ENCODE measurements at regions not wholly inside any gene's neighbourhood (a gene's known extent, or its start where the extent isn't known, plus 50 kb on each side); places are given as distances from the start of the nearest gene placed in this dataset.

DNA sequence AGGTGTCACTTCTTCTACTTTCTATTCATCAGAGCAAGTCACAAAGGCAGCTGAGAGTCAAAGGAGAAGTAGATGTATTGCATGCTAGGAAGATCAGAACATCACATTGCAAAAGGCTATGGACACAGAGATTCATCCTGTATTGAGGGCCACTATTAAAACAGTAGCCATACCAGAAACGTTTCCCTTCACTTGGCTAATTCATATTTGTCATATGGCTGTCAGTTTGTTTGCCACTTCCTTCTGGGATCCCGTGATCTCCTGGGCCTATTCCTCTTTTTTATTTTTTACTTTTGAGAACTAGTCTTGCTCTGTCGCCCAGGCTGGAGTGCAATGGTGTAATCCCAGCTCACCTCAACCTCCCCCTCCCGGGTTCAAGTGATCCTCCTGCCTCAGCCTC, 184.0 kb upstream of the SATB1 start:
- no peak overlapping the region for H3K27ac ChIP-seq (ENCODE audit: extremely low read depth, low read depth, low read length)
- no peak overlapping the region for H3K9ac ChIP-seq (ENCODE audit: insufficient read depth in 1 of 2, low read depth in 2 of 2, low read length in 2 of 2)
- ATAC-seq (no peak), DNase-seq (ENCODE audit: extremely low read depth in 1 of 4, low spot score in 3 of 4) (no peak), FAIRE-seq (no peak)
- in situ Hi-C loops (cut with MboI), result no loop called here
- intact Hi-C loops (cut with micrococcal nuclease), result no loop called here
- H3K4me2 ChIP-seq (ENCODE audit: insufficient read depth, low read length), result no peak overlapping the region
- H3K4me3 ChIP-seq, result no peak overlapping the region
- no peaks in the 10 kb centered on the region for H3K36me3 ChIP-seq (ENCODE audit: control insufficient read depth, insufficient read depth, low read length)
- H3K4me1 ChIP-seq (replicated peaks in 1 of 2; ENCODE audit: control insufficient read depth in 2 of 2, insufficient read depth in 2 of 2, low read length in 2 of 2), result no peaks in the 10 kb centered on the region
- no peak for TF ChIP-seq CEBPB (tag; IDR thresholded peaks at IDR 0.05)
- no peak for TF ChIP-seq PTBP1 (IDR thresholded peaks at IDR 0.05; ENCODE audit: low read depth, low read length)
- no peak for TF ChIP-seq FOXJ2 (tag; IDR thresholded peaks at IDR 0.05)
- TF ChIP-seq ZNF586 (CRISPR knock-in tag; conservative IDR thresholded peaks at IDR 0.05), result no peak
- TF ChIP-seq ETV6 (IDR thresholded peaks at IDR 0.05; ENCODE audit: borderline replicate concordance in 1 of 2, low read depth in 2 of 2, low read length in 1 of 2), result no peak
- TF ChIP-seq ETV6 (CRISPR knock-in tag; IDR thresholded peaks at IDR 0.05; ENCODE audit: borderline replicate concordance), result no peak
- no peak for TF ChIP-seq JUN (IDR thresholded peaks at IDR 0.05; ENCODE audit: borderline replicate concordance, low read depth, low read length)
- no peak for TF ChIP-seq JUN (CRISPR knock-in tag; IDR thresholded peaks at IDR 0.05; ENCODE audit: borderline replicate concordance)
- no peak for TF ChIP-seq NR3C1 (CRISPR knock-in tag; IDR thresholded peaks at IDR 0.05)
- TF ChIP-seq TFAM (CRISPR knock-in tag; conservative IDR thresholded peaks at IDR 0.05), result no peak
- no peak for TF ChIP-seq HEY1 (CRISPR knock-in tag; IDR thresholded peaks at IDR 0.05; ENCODE audit: borderline replicate concordance)
- TF ChIP-seq, protein P1, sequence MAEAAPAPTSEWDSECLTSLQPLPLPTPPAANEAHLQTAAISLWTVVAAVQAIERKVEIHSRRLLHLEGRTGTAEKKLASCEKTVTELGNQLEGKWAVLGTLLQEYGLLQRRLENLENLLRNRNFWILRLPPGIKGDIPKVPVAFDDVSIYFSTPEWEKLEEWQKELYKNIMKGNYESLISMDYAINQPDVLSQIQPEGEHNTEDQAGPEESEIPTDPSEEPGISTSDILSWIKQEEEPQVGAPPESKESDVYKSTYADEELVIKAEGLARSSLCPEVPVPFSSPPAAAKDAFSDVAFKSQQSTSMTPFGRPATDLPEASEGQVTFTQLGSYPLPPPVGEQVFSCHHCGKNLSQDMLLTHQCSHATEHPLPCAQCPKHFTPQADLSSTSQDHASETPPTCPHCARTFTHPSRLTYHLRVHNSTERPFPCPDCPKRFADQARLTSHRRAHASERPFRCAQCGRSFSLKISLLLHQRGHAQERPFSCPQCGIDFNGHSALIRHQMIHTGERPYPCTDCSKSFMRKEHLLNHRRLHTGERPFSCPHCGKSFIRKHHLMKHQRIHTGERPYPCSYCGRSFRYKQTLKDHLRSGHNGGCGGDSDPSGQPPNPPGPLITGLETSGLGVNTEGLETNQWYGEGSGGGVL (CRISPR knock-in tag; IDR thresholded peaks at IDR 0.05), result no peak
- TF ChIP-seq SLC30A9 (CRISPR knock-in tag; IDR thresholded peaks at IDR 0.05), result no peak
- TF ChIP-seq THRAP3 (IDR thresholded peaks at IDR 0.05; ENCODE audit: borderline replicate concordance), result no peak
- no peak for TF ChIP-seq NCOA4 (IDR thresholded peaks at IDR 0.05; ENCODE audit: partially characterized antibody)
- no peak for TF ChIP-seq POU5F1 (IDR thresholded peaks at IDR 0.05; ENCODE audit: borderline replicate concordance, low read depth, low read length, partially characterized antibody)
- no peak overlapping the region for H2AFZ ChIP-seq (ENCODE audit: low read depth, low read length)
- H3K27me3 ChIP-seq (ENCODE audit: control insufficient read depth in 2 of 2, insufficient read depth in 2 of 2, low read length in 2 of 2), result no peaks in the 10 kb centered on the region
- no peaks in the 10 kb centered on the region for H4K20me1 ChIP-seq (replicated peaks; ENCODE audit: control insufficient read depth, insufficient read depth, low read length)
- H3K9me1 ChIP-seq (ENCODE audit: control insufficient read depth, insufficient read depth, low read length), result no peaks in the 10 kb centered on the region
- H3K9me3 ChIP-seq (replicated peaks; ENCODE audit: control insufficient read depth, insufficient read depth, low read depth, low read length), result no peaks in the 10 kb centered on the region; the same call in 1 of the 2 replicates
- WGBS (ENCODE audit: insufficient coverage, low coverage, missing lambda C conversion rate), result 0% methylated on average over 4 of the region's 4 CpGs
- no TSS peak for BruUV-seq (replicated peaks)
- no peaks in the 10 kb centered on the region for H3K79me2 ChIP-seq (ENCODE audit: control insufficient read depth, insufficient read depth, low read length)
- ChIA-PET CTCF (ENCODE audit: low intra/inter-chr PET ratio) (no interaction called here), POLR2A (no interaction called here)

Measured in K562 (cell line).